ENCODE measurements at regions not wholly inside any gene's neighbourhood (a gene's known extent, or its start where the extent isn't known, plus 50 kb on each side); places are given as distances from the start of the nearest gene placed in this dataset.
"Not testable (repeated sequence)": the region's sequence is repeated elsewhere in the genome, so short reads cannot be mapped to it uniquely, and the experiment has no call there.

- H2AFZ ChIP-seq (ENCODE audit: low read length) = no peak overlapping the region
- H4K91ac ChIP-seq (ENCODE audit: low read depth, low read length, poor library complexity) = no peak overlapping the region
- no peak for DNase-seq (ENCODE audit: low spot score)
- H2BK5ac ChIP-seq (ENCODE audit: low read length) = no peak overlapping the region
- H3K4me3 ChIP-seq (ENCODE audit: low read length in 2 of 2) = no peak overlapping the region
- H3K9me3 ChIP-seq (replicated peaks in 1 of 2; ENCODE audit: control insufficient read depth in 2 of 2, insufficient read depth in 1 of 2, low read depth in 1 of 2, low read length in 2 of 2) = no peaks in the 10 kb centered on the region
- H3K23ac ChIP-seq (ENCODE audit: low read depth, low read length, poor library complexity) = no peak overlapping the region
- H3K9ac ChIP-seq (ENCODE audit: low read depth, low read length, poor library complexity) = no peak overlapping the region
- H2BK15ac ChIP-seq (ENCODE audit: low read length) = no peak overlapping the region
- no peak overlapping the region for H3K14ac ChIP-seq (ENCODE audit: low read length)
- H3K4me1 ChIP-seq (ENCODE audit: control insufficient read depth in 2 of 2, insufficient read depth in 1 of 2, low read depth in 1 of 2, low read length in 2 of 2) = peaks cover 0 to 10% of the 10 kb centered on the region in 2 donors
- no peaks in the 10 kb centered on the region for H3K36me3 ChIP-seq (replicated peaks in 1 of 2; ENCODE audit: control insufficient read depth in 2 of 2, insufficient read depth in 2 of 2, low read length in 2 of 2)
- H3K27me3 ChIP-seq (ENCODE audit: control insufficient read depth in 3 of 3, insufficient read depth in 3 of 3, low read depth in 1 of 3, low read length in 3 of 3) = no peaks in the 10 kb centered on the region
- no peaks in the 10 kb centered on the region for H3K79me1 ChIP-seq (ENCODE audit: low read depth, low read length)
- no peak overlapping the region for H3K4ac ChIP-seq (ENCODE audit: low read length)
- H3K27ac ChIP-seq (replicated peaks; ENCODE audit: low read length) = no peak overlapping the region
- H4K8ac ChIP-seq (ENCODE audit: low read depth, low read length) = no peak overlapping the region
- no peak overlapping the region for H2BK12ac ChIP-seq (ENCODE audit: low read length)
- no peak overlapping the region for H2AK5ac ChIP-seq (ENCODE audit: low read depth, low read length)
- peak overlapping the region; percentile 78 for H3K18ac ChIP-seq (ENCODE audit: low read length)
- H3K4me2 ChIP-seq (ENCODE audit: insufficient read depth, low read length, poor library complexity, severe bottlenecking) = no peak overlapping the region
- H2BK120ac ChIP-seq (ENCODE audit: low read depth, low read length) = no peak overlapping the region
- WGBS, 2 donors (ENCODE audit: extremely low coverage in 2 of 2, insufficient read length in 2 of 2, insufficient replicate concordance in 1 of 2) = no CpG with 5 or more reads among the region's 2 CpGs
Observed at GRCh38 chr2:21379140-21379539, 255.4 kb downstream of the TDRD15 start.

- WGBS, 2 donors (ENCODE audit: extremely low coverage in 2 of 2, insufficient read length in 2 of 2, insufficient replicate concordance in 1 of 2) = no CpG with 5 or more reads among the region's 2 CpGs
- H2AFZ ChIP-seq (ENCODE audit: low read length); H3K27ac ChIP-seq (replicated peaks; ENCODE audit: low read length); H3K4me3 ChIP-seq (ENCODE audit: low read length in 2 of 2); H2BK120ac ChIP-seq (ENCODE audit: low read depth, low read length); H3K27me3 ChIP-seq (ENCODE audit: control insufficient read depth in 3 of 3, insufficient read depth in 3 of 3, low read depth in 1 of 3, low read length in 3 of 3); H3K9ac ChIP-seq (ENCODE audit: low read depth, low read length, poor library complexity); H3K4me1 ChIP-seq (ENCODE audit: control insufficient read depth in 2 of 2, insufficient read depth in 1 of 2, low read depth in 1 of 2, low read length in 2 of 2); H3K9me3 ChIP-seq (replicated peaks in 1 of 2; ENCODE audit: control insufficient read depth in 2 of 2, insufficient read depth in 1 of 2, low read depth in 1 of 2, low read length in 2 of 2); H3K4ac ChIP-seq (ENCODE audit: low read length); H3K79me1 ChIP-seq (ENCODE audit: low read depth, low read length); H2AK5ac ChIP-seq (ENCODE audit: low read depth, low read length); H3K14ac ChIP-seq (ENCODE audit: low read length); DNase-seq (ENCODE audit: low spot score); H3K4me2 ChIP-seq (ENCODE audit: insufficient read depth, low read length, poor library complexity, severe bottlenecking); H2BK15ac ChIP-seq (ENCODE audit: low read length); H2BK12ac ChIP-seq (ENCODE audit: low read length); H3K18ac ChIP-seq (ENCODE audit: low read length); H4K8ac ChIP-seq (ENCODE audit: low read depth, low read length); H3K23ac ChIP-seq (ENCODE audit: low read depth, low read length, poor library complexity); H4K91ac ChIP-seq (ENCODE audit: low read depth, low read length, poor library complexity); H2BK5ac ChIP-seq (ENCODE audit: low read length); H3K36me3 ChIP-seq (replicated peaks in 1 of 2; ENCODE audit: control insufficient read depth in 2 of 2, insufficient read depth in 2 of 2, low read length in 2 of 2): not testable (repeated sequence)
Observed at GRCh38 chr2:21379668-21380067, 255.9 kb downstream of the TDRD15 start.

- no peak for DNase-seq (ENCODE audit: low spot score)
- peaks cover 0 to 9% of the 10 kb centered on the region in 2 donors for H3K4me1 ChIP-seq (ENCODE audit: control insufficient read depth in 2 of 2, insufficient read depth in 1 of 2, low read depth in 1 of 2, low read length in 2 of 2)
- H3K36me3 ChIP-seq (replicated peaks in 1 of 2; ENCODE audit: control insufficient read depth in 2 of 2, insufficient read depth in 2 of 2, low read length in 2 of 2) = no peaks in the 10 kb centered on the region
- H2BK120ac ChIP-seq (ENCODE audit: low read depth, low read length) = no peak overlapping the region
- no peaks in the 10 kb centered on the region for H3K79me1 ChIP-seq (ENCODE audit: low read depth, low read length)
- no peak overlapping the region for H3K23ac ChIP-seq (ENCODE audit: low read depth, low read length, poor library complexity)
- H3K14ac ChIP-seq (ENCODE audit: low read length) = no peak overlapping the region
- no peak overlapping the region for H3K4ac ChIP-seq (ENCODE audit: low read length)
- no CpG with 5 or more reads among the region's 4 CpGs for WGBS, 2 donors (ENCODE audit: extremely low coverage in 2 of 2, insufficient read length in 2 of 2, insufficient replicate concordance in 1 of 2)
- H2BK5ac ChIP-seq (ENCODE audit: low read length) = no peak overlapping the region
- no peak overlapping the region for H3K18ac ChIP-seq (ENCODE audit: low read length)
- no peak overlapping the region for H2BK15ac ChIP-seq (ENCODE audit: low read length)
- no peak overlapping the region for H2BK12ac ChIP-seq (ENCODE audit: low read length)
- H3K9me3 ChIP-seq (replicated peaks in 1 of 2; ENCODE audit: control insufficient read depth in 2 of 2, insufficient read depth in 1 of 2, low read depth in 1 of 2, low read length in 2 of 2) = no peaks in the 10 kb centered on the region
- H4K91ac ChIP-seq (ENCODE audit: low read depth, low read length, poor library complexity) = no peak overlapping the region
- no peak overlapping the region for H3K27ac ChIP-seq (replicated peaks; ENCODE audit: low read length)
- no peak overlapping the region for H3K9ac ChIP-seq (ENCODE audit: low read depth, low read length, poor library complexity)
- H3K4me3 ChIP-seq (ENCODE audit: low read length in 2 of 2) = no peak overlapping the region
- H4K8ac ChIP-seq (ENCODE audit: low read depth, low read length) = no peak overlapping the region
- no peaks in the 10 kb centered on the region for H3K27me3 ChIP-seq (ENCODE audit: control insufficient read depth in 3 of 3, insufficient read depth in 3 of 3, low read depth in 1 of 3, low read length in 3 of 3)
- no peak overlapping the region for H3K4me2 ChIP-seq (ENCODE audit: insufficient read depth, low read length, poor library complexity, severe bottlenecking)
- no peak overlapping the region for H2AFZ ChIP-seq (ENCODE audit: low read length)
- H2AK5ac ChIP-seq (ENCODE audit: low read depth, low read length) = no peak overlapping the region
Observed at GRCh38 chr2:21381421-21381820, 257.7 kb downstream of the TDRD15 start.

- H4K8ac ChIP-seq (ENCODE audit: low read depth, low read length) = no peak overlapping the region
- no peaks in the 10 kb centered on the region for H3K27me3 ChIP-seq (ENCODE audit: control insufficient read depth in 3 of 3, insufficient read depth in 3 of 3, low read depth in 1 of 3, low read length in 3 of 3)
- DNase-seq (ENCODE audit: low spot score) = no peak
- no peak overlapping the region for H3K23ac ChIP-seq (ENCODE audit: low read depth, low read length, poor library complexity)
- H3K14ac ChIP-seq (ENCODE audit: low read length) = no peak overlapping the region
- H3K79me1 ChIP-seq (ENCODE audit: low read depth, low read length) = no peaks in the 10 kb centered on the region
- H3K4me1 ChIP-seq (ENCODE audit: control insufficient read depth in 2 of 2, insufficient read depth in 1 of 2, low read depth in 1 of 2, low read length in 2 of 2) = no peaks in the 10 kb centered on the region
- no peak overlapping the region for H3K4me2 ChIP-seq (ENCODE audit: insufficient read depth, low read length, poor library complexity, severe bottlenecking)
- H2BK12ac ChIP-seq (ENCODE audit: low read length) = no peak overlapping the region
- no peak overlapping the region for H2BK15ac ChIP-seq (ENCODE audit: low read length)
- no peak overlapping the region for H2AFZ ChIP-seq (ENCODE audit: low read length)
- H2AK5ac ChIP-seq (ENCODE audit: low read depth, low read length) = no peak overlapping the region
- WGBS, 2 donors (ENCODE audit: extremely low coverage in 2 of 2, insufficient read length in 2 of 2, insufficient replicate concordance in 1 of 2) = no CpG with 5 or more reads among the region's 5 CpGs
- no peaks in the 10 kb centered on the region for H3K9me3 ChIP-seq (replicated peaks in 1 of 2; ENCODE audit: control insufficient read depth in 2 of 2, insufficient read depth in 1 of 2, low read depth in 1 of 2, low read length in 2 of 2)
- no peak overlapping the region for H3K18ac ChIP-seq (ENCODE audit: low read length)
- H3K36me3 ChIP-seq (replicated peaks in 1 of 2; ENCODE audit: control insufficient read depth in 2 of 2, insufficient read depth in 2 of 2, low read length in 2 of 2) = no peaks in the 10 kb centered on the region
- no peak overlapping the region for H3K4ac ChIP-seq (ENCODE audit: low read length)
- H4K91ac ChIP-seq (ENCODE audit: low read depth, low read length, poor library complexity) = no peak overlapping the region
- no peak overlapping the region for H3K4me3 ChIP-seq (ENCODE audit: low read length in 2 of 2)
- H2BK120ac ChIP-seq (ENCODE audit: low read depth, low read length) = no peak overlapping the region
- H2BK5ac ChIP-seq (ENCODE audit: low read length) = no peak overlapping the region
- no peak overlapping the region for H3K9ac ChIP-seq (ENCODE audit: low read depth, low read length, poor library complexity)
- H3K27ac ChIP-seq (replicated peaks; ENCODE audit: low read length) = no peak overlapping the region
Observed at GRCh38 chr2:21382701-21383520, 259.1 kb downstream of the TDRD15 start.
